Type B pancreatic cell (in vitro differentiated cells): ENCODE measurements at regions not wholly inside any gene's neighbourhood (a gene's known extent, or its start where the extent isn't known, plus 50 kb on each side); places are given as distances from the start of the nearest gene placed in this dataset.

Experiments
- DNase-seq: peaks from one replicate; pipeline ENCODE4 v3.0.0; 2021; ENCODE audit warnings: mixed read lengths; ENCODE audit not compliant: unreplicated experiment; ENCODE audit errors: extremely low spot score
- H3K27ac Mint-ChIP-seq: 2 replicates; pipeline ENCODE4 v1.8.0; 2021; ENCODE audit warnings: mild to moderate bottlenecking, mixed read lengths
- H3K27me3 Mint-ChIP-seq: 2 replicates; pipeline ENCODE4 v1.8.0; 2021; ENCODE audit warnings: mixed read lengths
- H3K36me3 Mint-ChIP-seq: 2 replicates; pipeline ENCODE4 v1.8.0; 2021; ENCODE audit warnings: mixed read lengths
- H3K4me1 Mint-ChIP-seq: one replicate; pipeline ENCODE4 v1.8.0; 2021; ENCODE audit warnings: mixed read lengths; ENCODE audit not compliant: unreplicated experiment
- H3K4me3 Mint-ChIP-seq: 2 replicates; pipeline ENCODE4 v1.8.0; 2021; ENCODE audit warnings: mild to moderate bottlenecking, mixed read lengths
- H3K9me3 Mint-ChIP-seq: 2 replicates; pipeline ENCODE4 v1.8.0; 2021; ENCODE audit warnings: mixed read lengths
- TF ChIP-seq, protein P1 (sequence below): fragments of 200-600 bp; sonication (generic); conservative IDR thresholded peaks from 2 replicates; pipeline ENCODE4 v1.5.0; 2021; ENCODE audit warnings: antibody characterized with exemption, mild to moderate bottlenecking

DNA sequence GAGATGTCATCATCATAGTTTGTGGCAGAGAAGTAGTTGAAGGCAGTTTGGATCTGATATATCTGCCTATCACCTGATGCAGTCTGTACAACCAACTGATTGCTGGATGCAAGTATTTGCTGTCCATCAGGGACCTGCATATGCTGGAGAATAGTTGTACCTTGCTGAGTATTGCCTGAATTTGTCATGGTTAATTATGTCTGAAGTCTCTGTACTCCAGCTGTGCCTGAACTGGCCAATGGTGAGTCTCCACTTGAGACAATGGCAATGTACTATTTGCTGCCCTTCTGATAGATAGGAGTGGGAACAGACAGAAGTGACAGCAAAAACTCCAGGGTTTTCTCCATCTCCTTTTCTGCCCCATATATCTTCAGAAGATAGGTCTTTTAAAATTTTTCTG lies 531.5 kb downstream of the EPHA7 start:
- Mint-ChIP-seq H3K27ac (no peak overlapping the region), H3K36me3 (no peaks in the 10 kb centered on the region), H3K4me1 (no peaks in the 10 kb centered on the region), H3K9me3 (no peaks in the 10 kb centered on the region), H3K4me3 (no peak overlapping the region), H3K27me3 (no peaks in the 10 kb centered on the region)
- DNase-seq = no peak
- TF ChIP-seq, protein P1, sequence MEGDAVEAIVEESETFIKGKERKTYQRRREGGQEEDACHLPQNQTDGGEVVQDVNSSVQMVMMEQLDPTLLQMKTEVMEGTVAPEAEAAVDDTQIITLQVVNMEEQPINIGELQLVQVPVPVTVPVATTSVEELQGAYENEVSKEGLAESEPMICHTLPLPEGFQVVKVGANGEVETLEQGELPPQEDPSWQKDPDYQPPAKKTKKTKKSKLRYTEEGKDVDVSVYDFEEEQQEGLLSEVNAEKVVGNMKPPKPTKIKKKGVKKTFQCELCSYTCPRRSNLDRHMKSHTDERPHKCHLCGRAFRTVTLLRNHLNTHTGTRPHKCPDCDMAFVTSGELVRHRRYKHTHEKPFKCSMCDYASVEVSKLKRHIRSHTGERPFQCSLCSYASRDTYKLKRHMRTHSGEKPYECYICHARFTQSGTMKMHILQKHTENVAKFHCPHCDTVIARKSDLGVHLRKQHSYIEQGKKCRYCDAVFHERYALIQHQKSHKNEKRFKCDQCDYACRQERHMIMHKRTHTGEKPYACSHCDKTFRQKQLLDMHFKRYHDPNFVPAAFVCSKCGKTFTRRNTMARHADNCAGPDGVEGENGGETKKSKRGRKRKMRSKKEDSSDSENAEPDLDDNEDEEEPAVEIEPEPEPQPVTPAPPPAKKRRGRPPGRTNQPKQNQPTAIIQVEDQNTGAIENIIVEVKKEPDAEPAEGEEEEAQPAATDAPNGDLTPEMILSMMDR = no peak

DNA sequence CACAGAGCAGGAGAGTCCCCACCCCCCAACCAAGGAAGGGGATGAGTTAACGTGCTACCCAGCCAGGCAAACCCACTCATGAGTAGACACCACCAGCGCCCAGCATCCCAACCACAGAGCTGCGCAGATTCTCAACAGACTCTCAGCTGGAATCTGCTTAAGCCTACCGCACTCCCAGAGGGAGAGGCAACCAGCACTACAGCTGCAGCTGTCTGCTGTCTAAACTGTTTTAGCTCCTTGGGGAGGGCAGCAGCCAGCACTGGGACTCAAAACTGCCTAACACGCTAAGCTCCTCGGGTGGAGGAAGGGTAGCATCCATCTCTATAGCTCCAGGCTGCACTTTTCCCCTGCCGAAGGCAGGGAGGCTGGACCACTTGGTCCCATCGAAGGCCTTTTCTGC lies 539.8 kb downstream of the EPHA7 start:
- Mint-ChIP-seq H3K9me3 (peaks cover 18% of the 10 kb centered on the region), H3K27ac (no peak overlapping the region)

GRCh38 chr6:92864966-92865555 lies 554.3 kb downstream of the EPHA7 start:
- Mint-ChIP-seq H3K4me3 (peak overlapping the region; percentile 42), H3K36me3 (no peaks in the 10 kb centered on the region), H3K9me3 (peaks cover 4% of the 10 kb centered on the region), H3K4me1 (peaks cover 10% of the 10 kb centered on the region), H3K27ac (peak overlapping the region; percentile 72), H3K27me3 (no peaks in the 10 kb centered on the region)
- TF ChIP-seq, protein P1 = no peak
- DNase-seq = no peak

More for the DNA sequence above, 539.8 kb downstream of the EPHA7 start:
- Mint-ChIP-seq H3K27me3 (no peaks in the 10 kb centered on the region), H3K36me3 (no peaks in the 10 kb centered on the region), H3K4me1 (no peaks in the 10 kb centered on the region), H3K4me3 (no peak overlapping the region)
- no peak for DNase-seq
- TF ChIP-seq, protein P1 = no peak

DNA sequence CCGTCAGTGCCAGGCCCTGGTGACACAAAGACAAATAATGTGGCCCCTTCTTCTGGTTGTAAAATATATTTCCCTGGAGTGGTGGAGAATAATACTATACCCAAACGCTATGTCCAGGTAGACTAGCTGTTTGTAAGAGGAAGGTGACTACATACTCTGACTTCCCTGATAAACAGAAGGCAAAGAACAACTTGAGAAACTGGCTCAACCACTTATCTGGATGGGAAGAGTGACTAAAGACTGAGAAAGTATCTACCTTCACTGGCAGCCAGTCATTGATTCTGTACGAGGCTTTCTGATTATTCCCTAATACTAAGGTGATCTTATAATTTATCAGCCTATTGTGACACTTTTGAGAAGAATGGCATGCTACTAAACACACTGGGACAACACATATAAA lies 569.7 kb downstream of the EPHA7 start:
- Mint-ChIP-seq H3K27me3 (no peaks in the 10 kb centered on the region), H3K9me3 (peaks cover 14% of the 10 kb centered on the region), H3K4me3 (peak overlapping the region; percentile 14), H3K36me3 (peaks cover 6% of the 10 kb centered on the region), H3K27ac (peak overlapping the region; percentile 71), H3K4me1 (no peaks in the 10 kb centered on the region)
- DNase-seq = no peak
- TF ChIP-seq, protein P1 = no peak

GRCh38 chr6:92848901-92849300 lies 570.5 kb downstream of the EPHA7 start:
- no peaks in the 10 kb centered on the region for H3K4me1 Mint-ChIP-seq
- no peak overlapping the region for H3K4me3 Mint-ChIP-seq

More at GRCh38 chr6:92848901-92849300, 570.5 kb downstream of the EPHA7 start:
- no peak for DNase-seq
- Mint-ChIP-seq H3K36me3 (peaks cover 6% of the 10 kb centered on the region), H3K27ac (peak overlapping the region; percentile 71), H3K9me3 (peaks cover 14% of the 10 kb centered on the region), H3K27me3 (no peaks in the 10 kb centered on the region)
- TF ChIP-seq, protein P1 = no peak
